Esophagus muscularis mucosa (tissue), 4 donors: ENCODE measurements at regions not wholly inside any gene's neighbourhood (a gene's known extent, or its start where the extent isn't known, plus 50 kb on each side); places are given as distances from the start of the nearest gene placed in this dataset.

Experiments used
- DNase-seq: peaks from one replicate; pipeline ENCODE4 v3.0.0-alpha.2; 2017; ENCODE audit errors: extremely low spot score
- H3K27ac ChIP-seq, 4 donors: fragments of 200-600 bp; sonication (generic); replicated peaks in 1 of 4; 1 replicate in 3 of 4; 2 replicates in 1 of 4; pipeline ENCODE4 v1.5.1; 2016 to 2019; ENCODE audit warnings: mild to moderate bottlenecking in 1 of 4
- H3K27me3 ChIP-seq, 4 donors: fragments of 200-600 bp; sonication (generic); one replicate each; pipeline versions ENCODE4 v1.5.1 to v1.6.0; 2016 to 2019
- H3K36me3 ChIP-seq, 4 donors: fragments of 200-600 bp; sonication (generic); one replicate each; pipeline ENCODE4 v1.5.1; 2016 to 2019
- H3K4me1 ChIP-seq, 4 donors: fragments of 200-600 bp; sonication (generic); one replicate each; pipeline ENCODE4 v1.5.1; 2016 to 2019
- H3K4me3 ChIP-seq, 4 donors: fragments of 200-600 bp; sonication (generic); 1 replicate in 2 of 4; 2 replicates in 2 of 4; pipeline ENCODE4 v1.5.1; 2016 to 2019; ENCODE audit warnings: mild to moderate bottlenecking in 4 of 4, moderate library complexity in 1 of 4
- H3K9me3 ChIP-seq, 4 donors: fragments of 200-600 bp; sonication (generic); 1 replicate in 3 of 4; 2 replicates in 1 of 4; pipeline ENCODE4 v1.5.1; 2016 to 2019
- EP300 ChIP-seq: sonication (generic); formaldehyde crosslinking; IDR thresholded peaks from one replicate; pipeline ENCODE4 v1.6.1; 2017; ENCODE audit warnings: antibody characterized with exemption
- POLR2A ChIP-seq: fragments of 450-650 bp; IDR thresholded peaks from one replicate; pipeline ENCODE4 v1.6.1; 2017; ENCODE audit warnings: antibody characterized with exemption, moderate library complexity, mild to moderate bottlenecking, low read depth
- POLR2AphosphoS5 ChIP-seq, 2 donors: sonication (generic); formaldehyde crosslinking; IDR thresholded peaks; one replicate each; pipeline ENCODE4 v1.6.1; 2017; ENCODE audit warnings: antibody characterized with exemption in 2 of 2
- WGBS: methylation state at CpG from one replicate; pipeline ENCODE4 v1.1.5; 2018; 5-methylcytosine and 5-hydroxymethylcytosine counted together
- intact Hi-C: fragments of 100-400 bp; cut with DNase I; formaldehyde crosslinking; loops from one replicate; pipeline ENCODE4 v1.15.1; 2023
- TF ChIP-seq, protein P1 (sequence below), 3 experiments: fragments of 200-600 bp in 2 of 3; fragments of 450-650 bp in 1 of 3; sonication (generic) in 2 of 3; IDR thresholded peaks; one replicate each; pipeline ENCODE4 v1.5.1; 2017 to 2019; ENCODE audit warnings: antibody characterized with exemption in 3 of 3, mild to moderate bottlenecking in 2 of 3, moderate library complexity in 1 of 3

DNA sequence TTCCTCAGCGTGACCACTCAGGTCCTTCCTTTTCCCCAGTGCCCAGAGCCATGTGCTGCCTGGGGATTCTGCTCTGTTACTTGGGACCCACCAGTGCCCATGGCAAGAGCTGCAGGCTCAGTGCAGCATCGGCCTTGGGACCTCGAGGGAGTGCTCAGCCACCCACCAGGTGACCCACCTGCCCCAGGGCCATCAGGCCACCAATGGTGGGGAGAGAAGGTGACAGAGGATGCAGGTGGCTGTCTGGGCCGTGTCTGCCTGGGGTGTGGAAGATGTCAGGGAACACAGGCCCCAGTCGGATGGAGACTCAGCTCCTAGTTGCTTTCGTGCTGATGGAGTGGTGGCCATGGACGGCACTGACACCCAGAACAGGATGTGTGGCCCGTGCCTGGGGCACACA, 104.7 kb upstream of the FAM20C start:
- peaks cover 27 to 56% (median 43%) of the 10 kb centered on the region in 4 donors for H3K4me1 ChIP-seq
- intact Hi-C loops, result no loop called here
- no peaks in the 10 kb centered on the region for H3K9me3 ChIP-seq
- TF ChIP-seq POLR2AphosphoS5 (IDR thresholded peaks at IDR 0.05) (no peak), EP300 (no peak), POLR2A (no peak)
- TF ChIP-seq, protein P1, sequence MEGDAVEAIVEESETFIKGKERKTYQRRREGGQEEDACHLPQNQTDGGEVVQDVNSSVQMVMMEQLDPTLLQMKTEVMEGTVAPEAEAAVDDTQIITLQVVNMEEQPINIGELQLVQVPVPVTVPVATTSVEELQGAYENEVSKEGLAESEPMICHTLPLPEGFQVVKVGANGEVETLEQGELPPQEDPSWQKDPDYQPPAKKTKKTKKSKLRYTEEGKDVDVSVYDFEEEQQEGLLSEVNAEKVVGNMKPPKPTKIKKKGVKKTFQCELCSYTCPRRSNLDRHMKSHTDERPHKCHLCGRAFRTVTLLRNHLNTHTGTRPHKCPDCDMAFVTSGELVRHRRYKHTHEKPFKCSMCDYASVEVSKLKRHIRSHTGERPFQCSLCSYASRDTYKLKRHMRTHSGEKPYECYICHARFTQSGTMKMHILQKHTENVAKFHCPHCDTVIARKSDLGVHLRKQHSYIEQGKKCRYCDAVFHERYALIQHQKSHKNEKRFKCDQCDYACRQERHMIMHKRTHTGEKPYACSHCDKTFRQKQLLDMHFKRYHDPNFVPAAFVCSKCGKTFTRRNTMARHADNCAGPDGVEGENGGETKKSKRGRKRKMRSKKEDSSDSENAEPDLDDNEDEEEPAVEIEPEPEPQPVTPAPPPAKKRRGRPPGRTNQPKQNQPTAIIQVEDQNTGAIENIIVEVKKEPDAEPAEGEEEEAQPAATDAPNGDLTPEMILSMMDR (IDR thresholded peaks at IDR 0.05), result no peak
- H3K36me3 ChIP-seq, result no peaks in the 10 kb centered on the region
- WGBS, result 90% methylated on average over 6 of the region's 8 CpGs
- DNase-seq, result no peak
- no peaks in the 10 kb centered on the region for H3K27me3 ChIP-seq
- no peak overlapping the region for H3K4me3 ChIP-seq
- no peak overlapping the region for H3K27ac ChIP-seq

DNA sequence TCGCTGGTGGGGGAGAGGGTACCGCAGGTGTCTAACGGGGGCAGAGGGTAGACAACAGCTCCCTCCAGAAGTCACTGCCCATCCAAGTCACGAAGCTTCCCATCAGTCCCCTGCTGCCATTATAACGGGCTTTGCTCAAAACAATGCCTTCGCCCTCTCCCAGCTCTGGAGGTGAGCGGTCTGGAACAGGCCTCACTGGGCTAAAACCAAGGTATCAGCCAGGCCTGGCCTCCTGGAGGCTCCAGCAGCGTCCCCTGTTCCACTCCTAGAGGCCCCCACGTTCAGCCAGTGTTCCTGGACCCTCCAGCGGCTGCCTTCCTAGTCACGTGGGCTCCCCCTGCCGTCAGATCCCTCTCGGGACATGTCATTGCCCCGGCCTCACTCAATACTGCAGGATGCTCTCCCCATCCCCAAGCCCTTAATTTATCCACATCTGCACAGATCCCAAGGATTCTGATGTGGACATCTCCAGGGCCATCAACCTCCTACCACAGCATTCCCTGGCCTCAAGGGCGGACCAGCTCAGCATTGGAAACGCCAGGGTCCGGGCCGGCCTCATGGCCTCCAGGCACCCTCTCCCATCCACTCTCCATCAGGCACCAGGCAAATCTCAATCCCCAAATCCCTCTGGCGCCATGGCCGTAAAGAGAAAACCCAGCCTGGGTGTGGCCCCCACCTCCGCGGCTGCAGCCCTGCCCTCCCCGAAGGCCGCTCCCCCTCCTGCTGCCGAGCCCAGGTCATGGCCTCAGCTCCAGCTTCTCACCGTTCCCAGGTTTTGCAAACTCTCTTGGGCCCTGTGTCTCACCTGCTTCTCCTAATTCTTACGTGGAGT, 104.1 kb upstream of the FAM20C start:
- TF ChIP-seq POLR2A (no peak), EP300 (no peak)
- TF ChIP-seq, protein P1 (IDR thresholded peaks at IDR 0.05), result no peak
- peak; percentile 47 for DNase-seq
- WGBS, result 89% methylated on average over 24 of the region's 27 CpGs
- intact Hi-C loops, result no loop called here
- H3K9me3 ChIP-seq, result no peaks in the 10 kb centered on the region
- H3K4me1 ChIP-seq, result peaks cover 27 to 56% (median 43%) of the 10 kb centered on the region in 4 donors
- H3K4me3 ChIP-seq, result no peak overlapping the region
- no peaks in the 10 kb centered on the region for H3K27me3 ChIP-seq
- peak overlapping the region in 2 of 4 donors; percentile 5 to 60 for H3K27ac ChIP-seq
- no peaks in the 10 kb centered on the region for H3K36me3 ChIP-seq

DNA sequence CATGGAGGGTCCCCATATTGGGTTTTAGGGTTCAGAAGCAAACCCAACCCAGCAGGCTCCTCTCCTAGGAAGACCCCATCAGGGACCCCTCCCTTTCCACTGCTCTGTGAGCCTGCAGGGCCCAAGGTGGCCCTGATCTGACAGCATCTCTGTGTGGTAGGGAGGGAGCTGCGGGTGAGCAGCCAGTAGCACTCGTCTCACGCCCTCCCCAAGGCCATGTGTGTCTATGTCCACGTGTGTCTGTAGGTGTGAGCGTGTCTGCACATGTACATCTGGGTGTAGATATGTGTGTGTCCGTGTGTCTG, 103.5 kb upstream of the FAM20C start:
- no peaks in the 10 kb centered on the region for H3K36me3 ChIP-seq
- intact Hi-C loops, result no loop called here
- TF ChIP-seq, protein P1 (IDR thresholded peaks at IDR 0.05), result no peak
- TF ChIP-seq POLR2AphosphoS5 (IDR thresholded peaks at IDR 0.05) (no peak), POLR2A (no peak), EP300 (no peak)

DNA sequence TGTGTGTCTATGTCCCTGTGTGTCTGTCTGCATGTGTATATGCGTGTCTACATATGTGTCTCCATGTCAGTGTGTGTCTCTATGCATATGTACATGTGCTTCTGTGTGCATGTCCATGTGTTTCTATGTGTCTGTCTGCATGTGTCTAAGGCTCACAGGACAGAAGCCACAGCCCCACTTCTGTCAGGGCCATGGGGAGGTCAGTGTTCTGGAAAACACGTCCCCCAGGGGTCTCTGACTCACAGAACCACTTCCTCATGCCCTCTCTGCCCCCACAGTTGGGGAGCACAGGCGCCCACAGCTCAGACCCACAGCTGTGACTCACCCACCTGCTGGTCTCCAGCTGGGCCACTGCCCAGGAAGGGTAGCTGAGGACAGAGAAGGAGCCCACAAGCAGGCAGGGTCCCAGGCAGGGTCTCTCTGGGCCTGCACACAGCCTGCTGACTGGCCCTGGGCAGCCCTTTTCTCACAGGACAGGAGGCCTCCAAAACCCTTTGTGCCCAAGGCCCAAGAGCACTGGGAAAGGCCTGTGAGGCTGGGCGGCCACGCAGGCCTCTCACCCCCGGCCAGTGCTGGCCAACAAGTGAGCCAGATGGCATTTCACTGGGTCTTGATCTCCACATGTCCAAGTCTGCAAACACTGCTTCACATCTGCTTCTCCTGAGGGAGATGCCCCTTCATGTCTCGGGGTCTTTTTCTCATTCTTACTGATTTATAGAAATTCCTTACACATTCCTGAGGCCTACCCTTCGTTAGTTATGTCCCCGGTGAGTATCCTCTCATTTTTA, 102.9 kb upstream of the FAM20C start:
- peak overlapping the region; percentile 38 to 60 (median 52) for H3K27ac ChIP-seq
- intact Hi-C loops, result no loop called here
- no peaks in the 10 kb centered on the region for H3K9me3 ChIP-seq
- H3K27me3 ChIP-seq, result no peaks in the 10 kb centered on the region
- TF ChIP-seq POLR2A, result no peak
- no peak for TF ChIP-seq POLR2AphosphoS5 (IDR thresholded peaks at IDR 0.05)
- TF ChIP-seq, protein P1 (IDR thresholded peaks at IDR 0.05), result no peak
- TF ChIP-seq EP300, result no peak
- H3K4me3 ChIP-seq, result no peak overlapping the region
- peaks cover 27 to 56% (median 43%) of the 10 kb centered on the region in 4 donors for H3K4me1 ChIP-seq
- 59% methylated on average over 8 of the region's 9 CpGs for WGBS
- no peaks in the 10 kb centered on the region for H3K36me3 ChIP-seq
- DNase-seq, result peak; percentile 92

More for the DNA sequence above, 103.5 kb upstream of the FAM20C start:
- Histone ChIP-seq H3K27ac (peak overlapping the region; percentile 5 to 60 (median 45)), H3K27me3 (no peaks in the 10 kb centered on the region), H3K9me3 (no peaks in the 10 kb centered on the region), H3K4me1 (peaks cover 27 to 56% (median 43%) of the 10 kb centered on the region in 4 donors), H3K4me3 (no peak overlapping the region)
- no peak for DNase-seq
- 78% methylated on average over 5 of the region's 6 CpGs for WGBS
